Endothelial cell of umbilical vein (primary cell): ENCODE measurements at regions not wholly inside any gene's neighbourhood (a gene's known extent, or its start where the extent isn't known, plus 50 kb on each side); places are given as distances from the start of the nearest gene placed in this dataset.

Experiments
- BruUV-seq: library from RNA; stranded (reverse); fragments of 400-500 nt; replicated peaks from 2 replicates; lab custom pipeline; 2021; lab: Mats Ljungman, UMichigan
- CTCF ChIA-PET: fragments of 300-600, 350-600 bp; sonication (Branson Sonifier 250); formaldehyde crosslinking; loops from one replicate; lab custom pipeline; 2021; ENCODE audit warnings: antibody characterized with exemption, inconsistent platforms; lab: Charles Lee
- POLR2A ChIA-PET: fragments of 300-600, 350-600 bp; sonication (Branson Sonifier 250); formaldehyde crosslinking; loops from one replicate; lab custom pipeline; 2021; ENCODE audit warnings: antibody characterized with exemption, inconsistent platforms; lab: Charles Lee
- DNase-seq: peaks from one replicate; pipeline ENCODE4 v3.0.0-alpha.2; 2011; ENCODE audit warnings: low read depth, low spot score
- FAIRE-seq: peaks from 2 replicates; lab custom pipeline; 2011; peaks lifted over from hg19 to GRCh38; lab: Jason Lieb, UNC
- H2AFZ ChIP-seq: 2 replicates; pipeline ENCODE4 v1.6.0; 2012; ENCODE audit warnings: low read depth, low read length, control low read depth, inconsistent platforms
- H3K27ac ChIP-seq: 2 replicates; pipeline ENCODE4 v1.5.1; 2011; ENCODE audit warnings: low read depth, mild to moderate bottlenecking, control low read depth, low read length, moderate library complexity; ENCODE audit not compliant: insufficient read depth
- H3K27me3 ChIP-seq, 2 experiments: 2 replicates each; pipeline versions ENCODE4 v1.6.0 to v1.6.1; 2011; ENCODE audit warnings: low read length in 2 of 2, mixed read lengths in 1 of 2; ENCODE audit not compliant: control insufficient read depth in 2 of 2, insufficient read depth in 2 of 2
- H3K36me3 ChIP-seq, 2 experiments: 2 replicates in 1 of 2; 3 replicates in 1 of 2; pipeline ENCODE4 v1.5.1; 2011; ENCODE audit warnings: low read length in 2 of 2, mild to moderate bottlenecking in 1 of 2, moderate library complexity in 1 of 2; ENCODE audit not compliant: control insufficient read depth in 2 of 2, insufficient read depth in 2 of 2; ENCODE audit errors: extremely low read depth in 1 of 2
- H3K4me1 ChIP-seq: 3 replicates; pipeline ENCODE4 v1.5.1; 2011; ENCODE audit warnings: mild to moderate bottlenecking, low read length; ENCODE audit not compliant: control insufficient read depth, insufficient read depth; ENCODE audit errors: extremely low read depth
- H3K4me2 ChIP-seq: 2 replicates; pipeline ENCODE4 v1.6.1; 2011; ENCODE audit warnings: low read length, control low read depth, mixed read lengths; ENCODE audit not compliant: insufficient read depth
- H3K4me3 ChIP-seq, 3 experiments: fragments of 200-600 bp in 1 of 3; sonication (generic), shearing (Covaris generic) in 1 of 3; replicated peaks in 1 of 3; 2 replicates each; pipeline ENCODE4 v1.5.1; 2011 to 2016; ENCODE audit warnings: control low read depth in 3 of 3, low read length in 3 of 3, mild to moderate bottlenecking in 2 of 3, inconsistent platforms in 1 of 3, low read depth in 1 of 3, moderate library complexity in 1 of 3; ENCODE audit not compliant: insufficient read depth in 1 of 3
- H3K79me2 ChIP-seq: 2 replicates; pipeline ENCODE4 v1.6.0; 2012; ENCODE audit warnings: low read length, inconsistent platforms; ENCODE audit not compliant: control insufficient read depth, insufficient read depth
- H3K9ac ChIP-seq: replicated peaks from 2 replicates; pipeline ENCODE3; 2011; ENCODE audit warnings: low read length, control low read depth; ENCODE audit not compliant: insufficient read depth; ENCODE audit errors: extremely low read depth
- H3K9me1 ChIP-seq: replicated peaks from 3 replicates; pipeline ENCODE4 v1.6.0; 2011; ENCODE audit warnings: mild to moderate bottlenecking, low read length; ENCODE audit not compliant: control insufficient read depth, insufficient read depth; ENCODE audit errors: extremely low read depth
- H3K9me3 ChIP-seq: replicated peaks from 2 replicates; pipeline ENCODE4 v1.5.1; 2012; ENCODE audit warnings: low read length, inconsistent platforms; ENCODE audit not compliant: control insufficient read depth, insufficient read depth
- H4K20me1 ChIP-seq: replicated peaks from 2 replicates; pipeline ENCODE3; 2011; ENCODE audit warnings: mild to moderate bottlenecking, low read length; ENCODE audit not compliant: control insufficient read depth, insufficient read depth; ENCODE audit errors: extremely low read depth
- EZH2 ChIP-seq: IDR thresholded peaks from 2 replicates; pipeline ENCODE4 v1.6.1; 2012; ENCODE audit warnings: borderline replicate concordance, low read depth, mild to moderate bottlenecking, moderate library complexity, low read length, inconsistent platforms; ENCODE audit not compliant: severe bottlenecking
- FOS ChIP-seq: IDR thresholded peaks from 2 replicates; pipeline ENCODE4 v1.6.1; 2011; ENCODE audit warnings: mild to moderate bottlenecking, low read length, moderate library complexity, borderline replicate concordance; ENCODE audit not compliant: insufficient read depth
- GATA2 ChIP-seq: IDR thresholded peaks from 2 replicates; pipeline ENCODE4 v1.7.0; 2011; ENCODE audit warnings: low read depth, mild to moderate bottlenecking, moderate library complexity, mixed read lengths, low read length; ENCODE audit not compliant: insufficient read length, insufficient read depth
- JUN ChIP-seq: IDR thresholded peaks from 2 replicates; pipeline ENCODE4 v1.6.1; 2011; ENCODE audit warnings: borderline replicate concordance, low read depth; ENCODE audit not compliant: insufficient read length, insufficient read depth
- MYC ChIP-seq: IDR thresholded peaks from one replicate; pipeline ENCODE4 v1.6.1; 2011; ENCODE audit warnings: mild to moderate bottlenecking, low read depth, low read length
- POLR2A ChIP-seq: IDR thresholded peaks from 2 replicates; pipeline ENCODE4 v1.6.1; 2012; ENCODE audit warnings: low read depth, mild to moderate bottlenecking, control low read depth, low read length
- POLR2AphosphoS5 ChIP-seq: IDR thresholded peaks from 2 replicates; pipeline ENCODE4 v1.6.1; 2012; ENCODE audit warnings: low read depth, mild to moderate bottlenecking, control low read depth, low read length, moderate library complexity; ENCODE audit not compliant: insufficient read depth
- dilution Hi-C: fragments of 300-500 bp; cut with MboI; formaldehyde crosslinking; loops from one replicate; pipeline ENCODE4 v1.15.0; 2019; ENCODE audit warnings: low sequenced_read_pairs; ENCODE audit not compliant: extremely low pct_ligation_motif_present
- intact Hi-C: fragments of 100-400 bp; cut with micrococcal nuclease; formaldehyde crosslinking; loops from one replicate; pipeline ENCODE4 v1.10.0; 2022
- TF ChIP-seq, protein P1 (sequence below), 2 donors: IDR thresholded peaks; 1 replicate in 1 of 2; 2 replicates in 1 of 2; pipeline ENCODE4 v1.5.1; 2011; ENCODE audit warnings: low read length in 2 of 2, mild to moderate bottlenecking in 2 of 2, moderate library complexity in 2 of 2, control low read depth in 1 of 2, inconsistent platforms in 1 of 2, low read depth in 1 of 2; ENCODE audit not compliant: insufficient read depth in 1 of 2; ENCODE audit errors: extremely low read depth in 1 of 2
- TF ChIP-seq, protein P2 (sequence below): IDR thresholded peaks from 2 replicates; pipeline ENCODE4 v1.6.1; 2011; ENCODE audit not compliant: insufficient read depth, insufficient read length

DNA sequence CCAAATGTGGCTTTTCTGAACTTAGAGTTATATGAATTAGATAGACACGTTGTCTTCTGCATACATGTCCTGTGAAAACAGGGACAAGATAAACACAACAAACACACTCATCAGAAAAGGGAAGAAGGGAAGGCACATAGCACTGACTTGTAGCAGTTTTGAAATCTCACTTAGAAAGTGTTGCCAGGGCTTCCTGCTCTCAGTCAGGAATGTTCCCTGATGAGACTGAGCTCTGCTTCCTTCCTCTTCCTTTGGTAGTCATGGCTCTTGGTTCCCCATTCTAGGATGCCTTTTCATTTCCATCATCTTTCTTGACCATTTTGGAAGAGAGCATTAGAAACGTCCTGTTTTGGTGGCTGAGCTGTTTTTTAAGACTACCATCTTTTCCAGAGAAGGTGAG is 233.8 kb upstream of the LYZL1 start:
- dilution Hi-C loops (no loop called here), intact Hi-C loops (no loop called here)
- Histone ChIP-seq H3K27ac (no peak overlapping the region), H2AFZ (no peak overlapping the region), H3K4me3 (no peak overlapping the region), H4K20me1 (no peaks in the 10 kb centered on the region), H3K36me3 (no peaks in the 10 kb centered on the region), H3K27me3 (peaks cover 0 to 10% of the 10 kb centered on the region in 2 experiments), H3K4me1 (no peaks in the 10 kb centered on the region), H3K9me1 (no peaks in the 10 kb centered on the region), H3K4me2 (no peak overlapping the region), H3K79me2 (no peaks in the 10 kb centered on the region), H3K9me3 (no peaks in the 10 kb centered on the region), H3K9ac (no peak overlapping the region)
- no TSS peak for BruUV-seq
- FAIRE-seq (no peak), DNase-seq (no peak)
- ChIA-PET CTCF (interaction anchor here (1.2 to 1.5 kb wide), 2 partner anchors 9 to 391 kb away, joined by 3 to 4 read pairs; no protein-coding TSS in a partner anchor), POLR2A (no interaction called here)
- no peak for TF ChIP-seq FOS
- TF ChIP-seq EZH2, result no peak
- TF ChIP-seq GATA2, result no peak
- TF ChIP-seq, protein P1, sequence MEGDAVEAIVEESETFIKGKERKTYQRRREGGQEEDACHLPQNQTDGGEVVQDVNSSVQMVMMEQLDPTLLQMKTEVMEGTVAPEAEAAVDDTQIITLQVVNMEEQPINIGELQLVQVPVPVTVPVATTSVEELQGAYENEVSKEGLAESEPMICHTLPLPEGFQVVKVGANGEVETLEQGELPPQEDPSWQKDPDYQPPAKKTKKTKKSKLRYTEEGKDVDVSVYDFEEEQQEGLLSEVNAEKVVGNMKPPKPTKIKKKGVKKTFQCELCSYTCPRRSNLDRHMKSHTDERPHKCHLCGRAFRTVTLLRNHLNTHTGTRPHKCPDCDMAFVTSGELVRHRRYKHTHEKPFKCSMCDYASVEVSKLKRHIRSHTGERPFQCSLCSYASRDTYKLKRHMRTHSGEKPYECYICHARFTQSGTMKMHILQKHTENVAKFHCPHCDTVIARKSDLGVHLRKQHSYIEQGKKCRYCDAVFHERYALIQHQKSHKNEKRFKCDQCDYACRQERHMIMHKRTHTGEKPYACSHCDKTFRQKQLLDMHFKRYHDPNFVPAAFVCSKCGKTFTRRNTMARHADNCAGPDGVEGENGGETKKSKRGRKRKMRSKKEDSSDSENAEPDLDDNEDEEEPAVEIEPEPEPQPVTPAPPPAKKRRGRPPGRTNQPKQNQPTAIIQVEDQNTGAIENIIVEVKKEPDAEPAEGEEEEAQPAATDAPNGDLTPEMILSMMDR (IDR thresholded peaks at IDR 0.05; ENCODE audit: extremely low read depth in 1 of 2, insufficient read depth in 1 of 2, low read depth in 1 of 2, low read length in 2 of 2), result no peak
- TF ChIP-seq POLR2A, result no peak
- no peak for TF ChIP-seq MYC
- no peak for TF ChIP-seq JUN
- TF ChIP-seq, protein P2, sequence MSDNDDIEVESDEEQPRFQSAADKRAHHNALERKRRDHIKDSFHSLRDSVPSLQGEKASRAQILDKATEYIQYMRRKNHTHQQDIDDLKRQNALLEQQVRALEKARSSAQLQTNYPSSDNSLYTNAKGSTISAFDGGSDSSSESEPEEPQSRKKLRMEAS, result no peak
- TF ChIP-seq POLR2AphosphoS5, result no peak
